Stimulated activated CD8-positive, alpha-beta memory T cell treated with anti-CD3 and anti-CD28 coated beads, Interleukin-15, amount 100 ng/mL, for 48 hours (primary cell): ENCODE measurements at regions not wholly inside any gene's neighbourhood (a gene's known extent, or its start where the extent isn't known, plus 50 kb on each side); places are given as distances from the start of the nearest gene placed in this dataset.

Source experiments
- DNase-seq, 2 donors: peaks; one replicate each; pipeline ENCODE4 v3.0.0-alpha.2; 2020; ENCODE audit warnings: low read depth in 2 of 2

DNA sequence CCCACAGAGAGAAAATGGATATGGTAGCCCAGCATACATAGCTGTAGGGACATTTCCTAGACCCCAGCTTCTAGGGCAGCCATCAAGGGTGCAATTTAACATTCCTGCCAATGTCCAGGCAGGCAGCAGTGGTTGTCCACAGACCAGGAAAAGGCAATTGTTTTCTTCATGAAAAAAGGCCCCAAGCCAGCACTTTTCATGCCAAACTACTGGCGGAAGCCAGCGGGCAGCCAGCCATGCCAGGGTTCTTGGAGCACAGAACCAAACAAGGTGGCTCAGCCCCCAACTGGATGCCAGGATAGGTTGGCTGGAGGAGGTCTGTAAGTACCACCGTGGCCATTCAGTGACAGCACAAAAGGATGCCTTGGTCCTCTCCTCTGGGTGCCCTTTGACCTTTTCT, 94.6 kb downstream of the BANF2 start:
- no peak for DNase-seq

DNA sequence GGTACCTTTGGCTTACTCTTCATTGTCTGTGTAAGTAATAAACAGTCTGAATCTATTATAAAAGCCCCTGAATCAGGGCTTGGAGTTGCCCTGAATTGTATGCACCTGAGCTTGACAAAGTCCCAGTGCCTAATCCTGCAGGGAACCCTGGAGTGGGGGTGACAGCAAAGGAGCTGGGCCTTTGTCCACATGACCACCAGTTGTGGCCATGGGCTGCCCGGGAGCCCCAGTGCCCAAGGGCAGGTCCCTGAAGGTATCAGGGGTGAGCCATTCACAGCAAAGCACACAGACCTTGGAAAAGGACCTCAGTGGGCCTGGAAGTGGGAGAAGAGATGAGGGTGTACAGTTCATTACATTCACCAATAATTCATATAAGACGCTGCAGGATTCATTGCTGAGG, 94.2 kb downstream of the BANF2 start:
- DNase-seq, result no peak

DNA sequence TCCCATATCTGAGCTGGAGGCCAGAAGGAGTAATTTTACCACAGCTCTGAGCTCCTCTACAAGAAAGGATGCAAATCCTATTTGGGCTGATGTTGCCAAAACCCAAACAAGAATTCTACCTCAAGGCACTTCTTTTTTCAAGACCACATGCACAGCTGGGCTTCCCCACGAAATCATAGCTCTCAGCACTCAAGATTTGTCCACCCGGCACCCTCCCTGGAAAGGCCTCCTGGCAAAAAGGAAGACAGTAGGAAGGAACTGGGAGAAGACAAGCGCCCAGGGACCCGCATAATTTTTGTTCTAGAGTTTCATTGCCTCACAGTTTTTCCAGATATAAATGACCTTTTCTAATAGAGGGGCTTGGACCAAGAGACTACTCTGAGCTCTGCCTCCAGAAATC, 90.5 kb downstream of the BANF2 start:
- DNase-seq, result no peak

DNA sequence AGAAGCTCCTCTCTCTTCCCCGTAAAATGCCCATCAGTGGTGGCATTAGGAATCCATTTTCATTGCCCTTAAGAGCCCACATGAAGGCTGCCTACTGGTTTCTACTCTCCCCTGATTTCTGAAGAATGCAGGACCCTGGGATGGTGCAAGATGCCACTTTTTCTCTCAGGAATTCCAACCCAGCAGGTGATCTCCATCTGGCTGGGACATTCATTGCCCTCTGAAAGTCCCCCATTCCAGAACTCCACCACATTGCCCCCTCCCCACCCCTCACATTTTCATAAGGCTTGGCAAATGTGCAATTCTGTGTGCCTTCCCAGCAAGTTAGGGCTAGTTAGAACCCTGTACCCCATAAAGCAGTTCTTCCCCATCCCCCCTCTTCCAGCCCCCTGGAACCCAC, 88.0 kb downstream of the BANF2 start:
- DNase-seq, result no peak

DNA sequence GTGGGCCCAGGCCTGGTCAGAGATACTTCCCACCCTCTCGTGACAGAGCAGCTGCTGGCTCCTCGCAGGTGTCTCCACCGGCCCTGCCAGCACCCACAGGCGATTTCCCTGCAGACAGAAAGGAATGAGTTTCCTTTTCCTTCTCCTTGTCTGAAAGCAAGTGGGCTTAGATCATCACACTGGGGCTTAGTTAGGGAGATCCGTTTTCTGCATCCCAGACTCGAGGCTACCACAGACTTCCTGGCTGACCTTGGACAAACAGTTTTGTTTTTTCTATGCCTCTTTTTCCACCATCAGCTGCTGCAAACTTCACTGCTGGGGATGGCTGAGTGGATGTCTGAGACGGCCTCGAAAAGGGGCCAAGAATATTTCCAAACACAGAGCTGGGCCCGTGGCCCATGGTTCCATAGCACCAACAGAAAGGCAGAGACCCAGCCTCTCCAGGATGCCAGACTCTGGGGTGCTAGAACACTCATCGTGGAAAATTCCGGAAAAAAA, 86.5 kb downstream of the BANF2 start:
- no peak for DNase-seq
